Right lobe of liver (tissue), 6 donors: ENCODE measurements at regions not wholly inside any gene's neighbourhood (a gene's known extent, or its start where the extent isn't known, plus 50 kb on each side); places are given as distances from the start of the nearest gene placed in this dataset.

Experiments
- ATAC-seq, 4 donors: fragments of 200-7000 bp; cut with Tn5 transposase; one replicate each; pipeline ENCODE4 v1.9.1; 2020; ENCODE audit warnings: mild to moderate bottlenecking in 4 of 4, moderate library complexity in 4 of 4
- DNase-seq, 3 donors: peaks; one replicate each; pipeline ENCODE4 v3.0.0-alpha.2; 2020
- H3K27ac ChIP-seq, 3 donors: fragments of 200-600 bp; one replicate each; pipeline ENCODE4 v1.8.0; 2022
- H3K27me3 ChIP-seq, 2 donors: fragments of 200-600 bp; one replicate each; pipeline ENCODE4 v1.8.0; 2022
- H3K36me3 ChIP-seq, 4 donors: fragments of 200-600 bp; sonication (generic) in 1 of 4; one replicate each; pipeline versions ENCODE4 v1.5.1 to v1.8.0; 2017 to 2022; ENCODE audit warnings: control low read depth in 1 of 4
- H3K4me1 ChIP-seq, 4 donors: fragments of 200-600 bp; sonication (generic) in 1 of 4; one replicate each; pipeline versions ENCODE4 v1.5.1 to v1.8.0; 2017 to 2022; ENCODE audit warnings: control low read depth in 1 of 4
- H3K4me3 ChIP-seq, 3 donors: fragments of 200-600 bp; one replicate each; pipeline ENCODE4 v1.8.0; 2022
- H3K9me3 ChIP-seq, 4 donors: fragments of 200-600 bp; sonication (generic) in 1 of 4; one replicate each; pipeline versions ENCODE4 v1.5.1 to v1.8.0; 2017 to 2022; ENCODE audit warnings: control low read depth in 1 of 4
- CTCF ChIP-seq, 4 donors: fragments of 200-600 bp in 3 of 4; fragments of 450-650 bp in 1 of 4; IDR thresholded peaks; one replicate each; pipeline versions ENCODE4 v1.5.1 to v1.8.0; 2016 to 2022; ENCODE audit warnings: antibody characterized with exemption in 4 of 4, mild to moderate bottlenecking in 2 of 4
- POLR2A ChIP-seq: fragments of 450-650 bp; IDR thresholded peaks from one replicate; pipeline ENCODE4 v1.6.1; 2017; ENCODE audit warnings: antibody characterized with exemption, mild to moderate bottlenecking
- WGBS: methylation state at CpG from one replicate; pipeline ENCODE4 v1.1.6; 2018; ENCODE audit warnings: low coverage, low lambda C conversion rate; ENCODE audit not compliant: insufficient coverage; ENCODE audit errors: missing lambda C conversion rate; 5-methylcytosine and 5-hydroxymethylcytosine counted together
- intact Hi-C, 2 donors: fragments of 100-400 bp; cut with DNase I; formaldehyde crosslinking; loops; one replicate each; pipeline versions ENCODE4 v1.11.2 to v1.14.1; 2022
- donor health status: DM: no; HTN: yes; CAD: no.
- donor health status: DM: no; HTN: no; CAD: no.
- donor health status: DM: no; HTN: no; CAD: no.
- donor health status: DM: no; HTN: yes; CAD: no.
- donor health status: DM: no; HTN: yes; CAD: no.

DNA sequence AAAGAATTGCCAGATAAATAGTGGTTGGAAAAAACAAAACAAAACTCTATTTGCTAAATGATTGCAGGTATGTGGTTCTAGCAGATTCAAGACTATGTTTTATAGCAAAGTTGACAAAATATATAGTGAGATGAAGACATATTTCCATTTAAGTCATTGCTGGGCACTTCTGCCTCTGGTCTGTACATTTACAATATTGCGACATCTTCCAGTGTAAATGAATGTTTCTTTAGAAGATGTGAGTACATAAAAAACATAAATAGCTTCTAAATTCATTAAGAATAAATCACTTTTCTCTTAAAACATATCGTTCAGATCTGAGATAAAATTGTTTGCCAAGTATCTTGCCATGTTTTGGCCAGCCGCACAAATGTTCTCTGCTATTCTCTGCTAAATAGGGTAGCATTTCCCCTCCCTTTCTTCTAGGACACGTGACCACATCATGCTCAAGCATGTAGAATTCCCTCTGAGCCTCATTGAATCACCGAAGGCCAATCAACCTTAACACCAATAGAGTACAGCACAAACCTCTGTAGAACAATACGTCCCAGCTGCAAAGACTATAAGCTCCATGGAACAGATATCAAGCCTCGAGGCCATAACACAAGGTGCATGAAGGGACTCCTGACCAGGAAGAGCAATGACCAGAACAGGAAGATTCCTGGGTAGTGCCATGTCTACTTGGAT, 1173.3 kb downstream of the GATA3 start:
- Histone ChIP-seq H3K27ac (no peak overlapping the region), H3K36me3 (no peaks in the 10 kb centered on the region), H3K27me3 (no peaks in the 10 kb centered on the region), H3K4me1 (no peaks in the 10 kb centered on the region), H3K4me3 (no peak overlapping the region), H3K9me3 (no peaks in the 10 kb centered on the region)
- DNase-seq (no peak), ATAC-seq (no peak)
- no peak for TF ChIP-seq POLR2A
- TF ChIP-seq CTCF (IDR thresholded peaks at IDR 0.05) = no peak
- intact Hi-C loops = no loop called here
- 48% methylated on average over 7 of the region's 7 CpGs for WGBS

DNA sequence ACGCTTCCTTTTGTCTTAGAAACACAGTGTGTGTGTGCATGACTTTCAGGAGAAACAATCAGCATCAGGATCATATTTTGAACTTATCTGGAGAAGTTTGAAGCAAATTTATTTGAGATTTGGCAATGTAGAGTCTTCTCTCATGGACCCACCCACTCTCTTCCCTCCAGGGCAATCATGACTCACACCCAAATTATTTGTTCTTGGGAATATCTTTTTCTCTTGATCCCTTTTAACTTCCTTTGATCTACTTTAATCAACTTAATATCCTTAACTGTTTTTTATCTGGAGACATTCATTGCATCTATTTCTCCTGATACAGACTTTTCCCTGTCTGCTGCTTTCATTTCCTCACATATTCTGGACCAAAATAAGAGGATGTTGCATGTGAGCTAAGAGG, 1174.3 kb downstream of the GATA3 start:
- H3K27me3 ChIP-seq = no peaks in the 10 kb centered on the region
- ATAC-seq (no peak), DNase-seq (no peak)
- H3K36me3 ChIP-seq = no peaks in the 10 kb centered on the region
- no peak overlapping the region for H3K27ac ChIP-seq
- H3K4me1 ChIP-seq = no peaks in the 10 kb centered on the region
- intact Hi-C loops = no loop called here
- TF ChIP-seq CTCF (IDR thresholded peaks at IDR 0.05) = no peak
- no peak for TF ChIP-seq POLR2A
- no peak overlapping the region for H3K4me3 ChIP-seq
- 67% methylated on average over 1 of the region's 1 CpG for WGBS
- H3K9me3 ChIP-seq = no peaks in the 10 kb centered on the region

DNA sequence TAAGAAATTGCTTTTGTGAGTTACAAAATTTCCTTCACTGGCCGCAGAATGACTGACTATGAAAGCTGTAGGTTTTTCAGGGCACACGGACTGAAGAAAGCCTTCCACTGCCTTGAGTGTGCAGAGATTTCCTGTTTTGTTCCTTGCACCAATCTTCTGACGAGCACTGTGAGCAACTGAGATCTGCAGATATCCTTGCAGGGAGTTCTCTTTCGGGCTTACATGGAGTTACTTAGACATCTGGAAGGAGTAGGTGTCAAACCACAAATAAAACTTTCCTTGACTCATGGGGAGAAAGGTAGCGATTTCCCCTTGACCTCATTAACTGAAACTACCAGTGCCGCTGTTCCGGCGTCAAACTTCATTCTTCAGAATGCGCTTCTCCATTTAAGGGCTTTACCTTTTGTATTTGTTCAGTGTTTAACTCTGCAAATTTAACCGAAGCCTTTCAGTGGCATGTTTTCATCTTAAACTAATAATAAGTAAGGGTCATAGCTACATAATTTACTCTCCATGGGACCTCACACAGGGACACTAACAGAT, 1175.3 kb downstream of the GATA3 start:
- H3K4me1 ChIP-seq = no peaks in the 10 kb centered on the region
- H3K36me3 ChIP-seq = no peaks in the 10 kb centered on the region
- intact Hi-C loops = no loop called here
- H3K27me3 ChIP-seq = no peaks in the 10 kb centered on the region
- H3K27ac ChIP-seq = no peak overlapping the region
- TF ChIP-seq POLR2A (no peak), CTCF (IDR thresholded peaks at IDR 0.05) (no peak)
- ATAC-seq (no peak), DNase-seq (no peak)
- WGBS = 52% methylated on average over 10 of the region's 10 CpGs
- no peaks in the 10 kb centered on the region for H3K9me3 ChIP-seq
- no peak overlapping the region for H3K4me3 ChIP-seq

DNA sequence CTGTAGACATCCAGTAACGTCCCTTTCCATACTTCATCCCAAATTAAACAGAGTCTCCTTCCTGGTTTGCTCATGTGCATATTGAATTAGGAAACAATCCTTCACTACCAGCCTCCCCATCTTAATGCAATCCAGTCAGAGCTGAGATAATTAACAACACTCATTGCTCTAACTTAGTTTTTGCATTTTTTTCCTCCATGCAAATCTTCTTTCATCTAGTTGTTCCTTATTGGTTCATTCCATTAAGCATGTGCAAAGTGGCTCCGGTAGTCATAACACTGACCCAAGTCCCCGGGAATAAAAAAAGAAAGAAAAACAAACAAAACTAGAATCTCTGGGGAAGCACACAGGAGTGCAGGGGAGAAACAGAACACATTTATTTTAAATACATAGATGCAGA, 1176.1 kb downstream of the GATA3 start:
- WGBS = 34% methylated on average over 3 of the region's 3 CpGs
- Histone ChIP-seq H3K36me3 (no peaks in the 10 kb centered on the region), H3K27me3 (no peaks in the 10 kb centered on the region), H3K27ac (no peak overlapping the region), H3K4me3 (no peak overlapping the region), H3K4me1 (no peaks in the 10 kb centered on the region), H3K9me3 (no peaks in the 10 kb centered on the region)
- ATAC-seq (no peak), DNase-seq (no peak)
- intact Hi-C loops = no loop called here
- TF ChIP-seq POLR2A (no peak), CTCF (IDR thresholded peaks at IDR 0.05) (no peak)
